ENCODE measurements at regions not wholly inside any gene's neighbourhood (a gene's known extent, or its start where the extent isn't known, plus 50 kb on each side); places are given as distances from the start of the nearest gene placed in this dataset.

DNA sequence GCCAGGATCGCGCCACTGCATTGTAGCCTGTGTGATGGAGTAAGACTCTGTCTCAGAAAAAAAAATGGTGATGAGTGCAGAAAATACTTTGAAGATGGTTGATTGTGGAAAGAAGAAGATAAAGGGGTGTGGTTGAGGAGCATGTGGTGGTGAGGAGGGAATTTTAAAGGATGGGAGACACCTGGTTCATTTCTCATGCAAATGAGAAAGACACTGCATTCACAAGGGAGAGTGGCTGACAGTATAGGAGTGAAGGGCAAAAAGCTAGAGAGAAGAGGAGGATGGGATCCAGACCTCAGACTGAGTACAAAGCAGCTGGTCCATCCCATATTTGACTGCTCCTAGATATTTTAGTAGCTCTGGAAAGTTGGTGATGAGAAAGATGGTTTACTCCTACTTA is 206.0 kb downstream of the SNAPC1 start:
- H3K27me3 Mint-ChIP-seq (ENCODE audit: low read depth) = no peaks in the 10 kb centered on the region

DNA sequence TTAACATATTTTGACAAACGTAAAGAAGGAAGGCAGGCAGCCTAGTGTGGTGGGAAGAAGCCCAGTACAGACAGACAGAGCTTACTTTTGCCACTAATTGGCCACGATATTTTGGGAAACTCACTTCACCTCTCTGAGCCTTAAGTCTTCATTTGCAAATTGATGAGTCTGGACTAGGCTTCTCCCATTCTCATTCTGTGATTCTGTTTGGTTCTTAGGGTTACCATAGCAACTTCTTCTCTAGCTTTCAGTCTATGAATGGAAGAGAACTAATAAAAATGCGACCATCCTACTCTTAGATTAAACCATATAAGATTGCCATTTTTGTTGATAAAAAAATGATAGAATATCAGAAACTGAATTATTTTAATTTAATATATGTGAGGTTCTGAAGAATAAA is 210.5 kb downstream of the SNAPC1 start:
- peaks cover 1% of the 10 kb centered on the region for H3K36me3 Mint-ChIP-seq
- no peak overlapping the region for H3K4me3 Mint-ChIP-seq
- H3K4me1 Mint-ChIP-seq = no peaks in the 10 kb centered on the region
- peaks cover 12% of the 10 kb centered on the region for H3K9me3 Mint-ChIP-seq
- TF ChIP-seq, protein P1, sequence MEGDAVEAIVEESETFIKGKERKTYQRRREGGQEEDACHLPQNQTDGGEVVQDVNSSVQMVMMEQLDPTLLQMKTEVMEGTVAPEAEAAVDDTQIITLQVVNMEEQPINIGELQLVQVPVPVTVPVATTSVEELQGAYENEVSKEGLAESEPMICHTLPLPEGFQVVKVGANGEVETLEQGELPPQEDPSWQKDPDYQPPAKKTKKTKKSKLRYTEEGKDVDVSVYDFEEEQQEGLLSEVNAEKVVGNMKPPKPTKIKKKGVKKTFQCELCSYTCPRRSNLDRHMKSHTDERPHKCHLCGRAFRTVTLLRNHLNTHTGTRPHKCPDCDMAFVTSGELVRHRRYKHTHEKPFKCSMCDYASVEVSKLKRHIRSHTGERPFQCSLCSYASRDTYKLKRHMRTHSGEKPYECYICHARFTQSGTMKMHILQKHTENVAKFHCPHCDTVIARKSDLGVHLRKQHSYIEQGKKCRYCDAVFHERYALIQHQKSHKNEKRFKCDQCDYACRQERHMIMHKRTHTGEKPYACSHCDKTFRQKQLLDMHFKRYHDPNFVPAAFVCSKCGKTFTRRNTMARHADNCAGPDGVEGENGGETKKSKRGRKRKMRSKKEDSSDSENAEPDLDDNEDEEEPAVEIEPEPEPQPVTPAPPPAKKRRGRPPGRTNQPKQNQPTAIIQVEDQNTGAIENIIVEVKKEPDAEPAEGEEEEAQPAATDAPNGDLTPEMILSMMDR (IDR thresholded peaks at IDR 0.05; ENCODE audit: unreplicated experiment) = no peak
- H3K27me3 Mint-ChIP-seq (ENCODE audit: low read depth) = no peaks in the 10 kb centered on the region
- DNase-seq (ENCODE audit: low spot score in 2 of 2, unreplicated experiment in 2 of 2) = no peak
- H3K27ac Mint-ChIP-seq = no peak overlapping the region

More for the DNA sequence above, 206.0 kb downstream of the SNAPC1 start:
- Mint-ChIP-seq H3K27ac (no peak overlapping the region), H3K4me3 (no peak overlapping the region), H3K9me3 (peaks cover 19% of the 10 kb centered on the region), H3K4me1 (no peaks in the 10 kb centered on the region), H3K36me3 (no peaks in the 10 kb centered on the region)
- TF ChIP-seq, protein P1 (IDR thresholded peaks at IDR 0.05; ENCODE audit: unreplicated experiment) = no peak
- DNase-seq (ENCODE audit: low spot score in 2 of 2, unreplicated experiment in 2 of 2) = no peak

DNA sequence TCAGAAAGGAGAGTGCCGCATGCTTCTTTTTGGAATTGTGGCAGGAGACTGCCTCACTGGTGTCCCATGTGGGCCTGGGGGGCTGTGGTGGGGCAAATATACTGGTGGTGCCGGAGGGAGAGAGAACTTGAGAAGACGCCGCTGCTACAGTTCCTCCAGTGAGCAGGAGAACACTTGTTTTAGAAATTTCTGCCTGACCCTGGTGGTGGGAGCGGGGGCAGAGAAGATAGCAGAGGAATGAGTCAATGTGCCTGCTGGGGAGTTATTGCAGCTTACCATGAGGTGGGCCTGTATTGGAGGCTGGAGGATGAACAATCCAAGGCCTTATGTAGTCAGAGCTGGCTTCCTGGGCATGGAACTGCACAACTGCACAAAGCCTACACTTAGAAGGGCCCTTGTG is 211.8 kb downstream of the SNAPC1 start:
- H3K36me3 Mint-ChIP-seq = peaks cover 1% of the 10 kb centered on the region
- TF ChIP-seq, protein P1 (IDR thresholded peaks at IDR 0.05; ENCODE audit: unreplicated experiment) = no peak
- no peak overlapping the region for H3K27ac Mint-ChIP-seq
- no peak for DNase-seq (ENCODE audit: low spot score in 2 of 2, unreplicated experiment in 2 of 2)
- H3K4me3 Mint-ChIP-seq = no peak overlapping the region
- H3K4me1 Mint-ChIP-seq = no peaks in the 10 kb centered on the region
- peaks cover 17% of the 10 kb centered on the region for H3K9me3 Mint-ChIP-seq
- H3K27me3 Mint-ChIP-seq (ENCODE audit: low read depth) = no peaks in the 10 kb centered on the region

DNA sequence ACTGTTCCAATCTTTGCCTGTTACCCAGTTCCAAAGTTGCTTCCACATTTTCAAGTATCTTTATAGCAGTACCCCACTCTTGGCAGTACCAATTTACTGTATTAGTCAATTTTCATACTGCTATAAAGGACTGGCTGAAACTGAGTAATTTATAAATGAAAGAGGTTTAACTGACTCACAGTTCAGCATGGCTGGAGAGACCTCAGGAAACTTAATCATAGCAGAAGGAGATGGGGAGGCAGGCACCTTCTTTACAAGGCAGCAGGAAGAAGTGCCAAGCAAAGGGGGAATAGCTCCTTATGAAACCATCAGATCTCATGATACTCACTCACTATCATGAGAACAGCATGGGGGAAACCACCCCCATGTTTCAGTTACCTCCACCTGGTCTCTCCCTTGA is 215.0 kb downstream of the SNAPC1 start:
- peaks cover 17% of the 10 kb centered on the region for H3K9me3 Mint-ChIP-seq
- TF ChIP-seq, protein P1 (IDR thresholded peaks at IDR 0.05; ENCODE audit: unreplicated experiment) = no peak
- peaks cover 1% of the 10 kb centered on the region for H3K36me3 Mint-ChIP-seq
- no peak overlapping the region for H3K27ac Mint-ChIP-seq
- no peak for DNase-seq (ENCODE audit: low spot score in 2 of 2, unreplicated experiment in 2 of 2)
- no peaks in the 10 kb centered on the region for H3K27me3 Mint-ChIP-seq (ENCODE audit: low read depth)
- H3K4me1 Mint-ChIP-seq = no peaks in the 10 kb centered on the region
- H3K4me3 Mint-ChIP-seq = no peak overlapping the region

DNA sequence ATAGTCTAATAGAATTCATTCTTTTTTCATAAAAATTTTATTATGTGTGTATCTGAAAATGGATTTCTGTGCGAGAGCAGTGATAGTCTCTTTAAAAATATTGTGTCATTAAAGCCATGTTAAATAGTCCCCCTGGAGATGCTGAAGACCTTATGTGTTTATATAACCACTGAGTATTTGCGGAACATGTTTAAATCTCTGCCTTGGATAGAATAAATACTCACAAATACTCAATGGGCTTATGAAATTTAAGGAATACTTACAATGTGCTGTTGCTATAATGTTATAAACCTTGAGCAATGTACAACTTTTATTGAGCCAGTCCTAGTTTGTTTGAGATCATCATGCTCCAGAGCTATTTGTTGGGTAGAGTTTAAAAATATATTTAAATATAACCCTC is 226.0 kb downstream of the SNAPC1 start:
- H3K27me3 Mint-ChIP-seq (ENCODE audit: low read depth) = no peaks in the 10 kb centered on the region
- no peak overlapping the region for H3K4me3 Mint-ChIP-seq
- no peaks in the 10 kb centered on the region for H3K4me1 Mint-ChIP-seq
- no peak overlapping the region for H3K27ac Mint-ChIP-seq
- DNase-seq (ENCODE audit: low spot score in 2 of 2, unreplicated experiment in 2 of 2) = no peak
- H3K9me3 Mint-ChIP-seq = no peaks in the 10 kb centered on the region
- TF ChIP-seq, protein P1 (IDR thresholded peaks at IDR 0.05; ENCODE audit: unreplicated experiment) = no peak
- H3K36me3 Mint-ChIP-seq = no peaks in the 10 kb centered on the region

DNA sequence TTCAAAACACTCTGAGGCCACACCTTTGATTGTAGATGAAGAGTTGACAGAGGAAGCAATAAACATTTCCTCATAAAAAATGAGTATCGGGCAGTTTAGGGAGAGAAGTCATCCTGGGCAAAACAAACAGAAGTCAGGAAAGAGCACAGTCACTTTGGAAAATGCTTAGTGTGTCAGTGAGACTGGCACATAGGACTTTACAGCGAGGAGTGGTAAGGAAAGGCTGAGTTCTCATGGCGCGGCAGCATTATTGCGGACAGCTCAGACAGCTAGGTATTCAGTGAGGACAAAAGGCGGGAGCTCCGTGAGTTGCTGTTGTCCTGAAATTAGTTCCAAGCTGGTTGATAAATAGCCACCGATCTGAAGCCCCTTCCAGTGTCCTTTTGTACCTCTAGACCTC is 229.9 kb downstream of the SNAPC1 start:
- Mint-ChIP-seq H3K9me3 (no peaks in the 10 kb centered on the region), H3K4me3 (no peak overlapping the region), H3K27ac (no peak overlapping the region), H3K36me3 (no peaks in the 10 kb centered on the region), H3K27me3 (ENCODE audit: low read depth) (peaks cover 2% of the 10 kb centered on the region), H3K4me1 (no peaks in the 10 kb centered on the region)
- DNase-seq (ENCODE audit: low spot score in 2 of 2, unreplicated experiment in 2 of 2) = no peak
- TF ChIP-seq, protein P1 (IDR thresholded peaks at IDR 0.05; ENCODE audit: unreplicated experiment) = no peak
